C1 segment of cervical spinal cord (tissue), 14 donors: ENCODE measurements at regions not wholly inside any gene's neighbourhood (a gene's known extent, or its start where the extent isn't known, plus 50 kb on each side); places are given as distances from the start of the nearest gene placed in this dataset.
A peak's percentile ranks its signal among the peaks of the same experiment; 100 is the strongest.

Source experiments
- DNase-seq, 14 donors: peaks; one replicate each; lab custom pipeline; 2025; lab: John Stamatoyannopoulos, UW

GRCh38 chr16:73543331-73543969 is 495.5 kb upstream of the ZFHX3 start:
- DNase-seq: no peak

GRCh38 chr16:73542885-73543284 is 495.0 kb upstream of the ZFHX3 start:
- no peak for DNase-seq

- DNase-seq: no peak
These were observed 490.0 kb upstream of the ZFHX3 start for GRCh38 chr16:73537921-73538320.

- no peak for DNase-seq
These were observed 489.0 kb upstream of the ZFHX3 start for GRCh38 chr16:73536931-73537330.

GRCh38 chr16:73531021-73531420 is 483.1 kb upstream of the ZFHX3 start:
- DNase-seq: no peak

GRCh38 chr16:73530529-73530928 is 482.6 kb upstream of the ZFHX3 start:
- DNase-seq: no peak

GRCh38 chr16:73529303-73530012 is 481.5 kb upstream of the ZFHX3 start:
- DNase-seq: no peak

- DNase-seq: no peak
These were observed 479.3 kb upstream of the ZFHX3 start for GRCh38 chr16:73527187-73527586.

GRCh38 chr16:73526011-73526804 is 478.3 kb upstream of the ZFHX3 start:
- no peak for DNase-seq

GRCh38 chr16:73523209-73523608 is 475.3 kb upstream of the ZFHX3 start:
- DNase-seq: no peak

GRCh38 chr16:73521499-73521898 is 473.6 kb upstream of the ZFHX3 start:
- DNase-seq: no peak

- DNase-seq: no peak
These were observed 467.7 kb upstream of the ZFHX3 start for GRCh38 chr16:73515616-73516015.

- DNase-seq: no peak
These were observed 462.9 kb upstream of the ZFHX3 start for GRCh38 chr16:73510852-73511251.

- DNase-seq: no peak
These were observed 458.7 kb upstream of the ZFHX3 start for GRCh38 chr16:73506568-73507056.

GRCh38 chr16:73505577-73505976 is 457.6 kb upstream of the ZFHX3 start:
- no peak for DNase-seq

- no peak for DNase-seq
These were observed 457.0 kb upstream of the ZFHX3 start for GRCh38 chr16:73504591-73505575.

GRCh38 chr16:73503093-73503492 is 455.2 kb upstream of the ZFHX3 start:
- no peak for DNase-seq

GRCh38 chr16:73499276-73499675 is 451.3 kb upstream of the ZFHX3 start:
- no peak for DNase-seq

- no peak for DNase-seq
These were observed 438.0 kb upstream of the ZFHX3 start for GRCh38 chr16:73485880-73486279.

GRCh38 chr16:73483934-73484711 is 436.2 kb upstream of the ZFHX3 start:
- DNase-seq: peak in 1 of 14 donors; percentile 5
